SK-N-MC (cell line): ENCODE measurements at regions not wholly inside any gene's neighbourhood (a gene's known extent, or its start where the extent isn't known, plus 50 kb on each side); places are given as distances from the start of the nearest gene placed in this dataset.

Source experiments
- DNase-seq: peaks from one replicate; pipeline ENCODE4 v3.0.0-alpha.2; 2011; ENCODE audit warnings: low read depth, low spot score
- H3K27ac ChIP-seq: fragments of 200-600 bp; sonication (generic); 2 replicates; pipeline ENCODE4 v1.5.1; 2016; ENCODE audit warnings: mixed run types
- H3K36me3 ChIP-seq: fragments of 200-600 bp; sonication (generic); 2 replicates; pipeline ENCODE4 v1.6.1; 2017; ENCODE audit warnings: antibody characterized with exemption, low read length, mixed read lengths; ENCODE audit not compliant: insufficient read depth
- H3K4me3 ChIP-seq: fragments of 200-600 bp; sonication (generic); 2 replicates; pipeline ENCODE4 v1.5.1; 2016
- H3K9ac ChIP-seq: fragments of 200-600 bp; sonication (generic); 2 replicates; pipeline ENCODE4 v1.8.0; 2017; ENCODE audit warnings: mixed run types, mixed read lengths; ENCODE audit not compliant: insufficient read length
- H3K9me3 ChIP-seq: fragments of 200-600 bp; sonication (generic); 2 replicates; pipeline ENCODE4 v1.6.1; 2017; ENCODE audit warnings: low read depth, mild to moderate bottlenecking, antibody characterized with exemption, low read length, moderate library complexity, mixed read lengths
- EZH2 ChIP-seq: fragments of 200-600 bp; sonication (generic); IDR thresholded peaks from one replicate; pipeline ENCODE4 v1.6.1; 2017; ENCODE audit warnings: antibody characterized with exemption
- FOXP2 ChIP-seq: optimal IDR thresholded peaks from 2 replicates; pipeline ENCODE3; 2011; ENCODE audit warnings: mild to moderate bottlenecking, moderate library complexity; ENCODE audit not compliant: insufficient read depth; ENCODE audit errors: extremely low read length, control extremely low read depth
- POLR2AphosphoS5 ChIP-seq: IDR thresholded peaks from 2 replicates; pipeline ENCODE4 v1.6.1; 2012; ENCODE audit warnings: mild to moderate bottlenecking, low read depth, low read length, borderline replicate concordance

DNA sequence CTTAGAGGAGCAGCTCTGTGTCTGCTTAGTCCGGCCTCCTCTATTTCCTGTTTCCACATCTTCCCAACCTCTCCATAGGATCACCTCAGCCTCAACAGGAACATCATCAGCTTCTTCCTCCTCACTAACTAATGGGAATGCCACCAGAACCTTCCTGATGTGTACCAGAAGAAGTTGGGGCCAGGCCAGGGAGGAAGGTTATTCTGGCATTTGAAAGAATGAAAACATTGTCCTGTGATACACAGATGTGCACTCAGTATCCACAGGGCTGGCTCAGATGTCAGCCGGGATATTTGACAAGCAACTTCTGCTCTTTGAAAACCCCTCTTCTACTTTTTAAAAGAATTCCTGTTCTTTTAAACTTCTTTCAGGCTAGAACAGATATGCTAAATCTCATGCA is 63.6 kb downstream of the TMEM30B start:
- Histone ChIP-seq H3K27ac (no peak overlapping the region), H3K9ac (no peak overlapping the region), H3K36me3 (no peaks in the 10 kb centered on the region), H3K9me3 (no peaks in the 10 kb centered on the region), H3K4me3 (no peak overlapping the region)
- DNase-seq: no peak
- TF ChIP-seq EZH2 (no peak), POLR2AphosphoS5 (no peak), FOXP2 (no peak)

DNA sequence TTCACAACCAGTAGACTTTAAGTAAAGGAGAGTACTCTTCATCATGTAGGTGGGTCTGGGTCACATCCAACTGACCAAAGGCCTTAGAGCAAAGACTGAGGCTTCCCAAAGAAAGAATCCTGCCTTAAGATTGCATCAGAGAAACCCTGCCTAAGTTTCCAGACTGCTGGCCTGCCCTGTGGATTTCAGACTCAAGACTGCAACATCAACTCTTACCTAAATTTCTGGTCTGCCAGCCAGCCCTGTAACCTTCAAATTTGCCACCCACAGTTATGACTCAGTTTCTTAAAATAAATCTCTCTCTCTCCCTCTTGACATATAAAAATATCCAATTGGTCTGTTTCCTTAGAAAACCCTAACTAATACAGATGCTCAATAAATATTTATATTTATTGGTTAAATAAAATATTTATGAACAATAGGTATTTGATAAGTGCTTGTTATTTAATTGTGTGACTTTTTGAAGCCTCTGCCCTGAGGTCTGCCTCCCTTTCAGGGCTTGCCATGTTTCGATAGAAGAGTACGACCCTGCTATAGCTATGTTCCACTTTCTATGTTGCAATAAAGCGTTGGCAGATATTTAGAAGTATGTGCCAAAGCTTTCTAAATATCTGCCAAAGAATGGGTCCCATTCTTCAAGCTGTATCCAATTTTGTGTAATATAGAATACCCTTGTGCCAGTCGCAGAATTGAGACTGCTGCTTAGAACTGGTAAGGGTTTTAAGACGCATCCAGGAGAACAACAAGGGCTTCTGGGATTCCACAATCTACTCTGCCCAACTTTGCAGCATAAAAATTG is 65.7 kb downstream of the TMEM30B start:
- no peaks in the 10 kb centered on the region for H3K9me3 ChIP-seq

DNA sequence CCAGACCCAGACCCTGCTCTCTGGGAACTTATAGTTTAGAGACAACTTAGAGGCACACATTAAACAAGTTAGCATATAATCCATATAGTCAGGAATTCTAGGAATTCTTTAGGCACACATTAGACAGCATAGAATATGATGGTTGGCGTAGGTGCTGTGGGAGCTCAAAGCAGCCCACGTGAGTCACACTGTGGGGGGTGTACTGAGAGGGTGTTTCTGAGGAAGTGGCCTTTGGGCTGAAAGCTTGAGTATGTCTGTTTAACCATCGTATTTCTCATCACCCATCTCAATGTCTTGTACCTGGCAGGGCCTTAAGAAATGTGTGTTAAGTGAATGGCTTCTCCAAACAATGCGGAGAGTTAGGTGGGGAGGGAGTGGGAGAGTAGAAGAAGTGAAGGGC is 67.2 kb downstream of the TMEM30B start:
- TF ChIP-seq POLR2AphosphoS5 (no peak), FOXP2 (no peak), EZH2 (no peak)
- DNase-seq: no peak

More for the DNA sequence above, 65.7 kb downstream of the TMEM30B start:
- Histone ChIP-seq H3K27ac (peak overlapping the region; percentile 98), H3K4me3 (no peak overlapping the region), H3K36me3 (no peaks in the 10 kb centered on the region), H3K9ac (no peak overlapping the region)
- TF ChIP-seq EZH2 (no peak), FOXP2 (no peak), POLR2AphosphoS5 (no peak)
- DNase-seq: no peak

DNA sequence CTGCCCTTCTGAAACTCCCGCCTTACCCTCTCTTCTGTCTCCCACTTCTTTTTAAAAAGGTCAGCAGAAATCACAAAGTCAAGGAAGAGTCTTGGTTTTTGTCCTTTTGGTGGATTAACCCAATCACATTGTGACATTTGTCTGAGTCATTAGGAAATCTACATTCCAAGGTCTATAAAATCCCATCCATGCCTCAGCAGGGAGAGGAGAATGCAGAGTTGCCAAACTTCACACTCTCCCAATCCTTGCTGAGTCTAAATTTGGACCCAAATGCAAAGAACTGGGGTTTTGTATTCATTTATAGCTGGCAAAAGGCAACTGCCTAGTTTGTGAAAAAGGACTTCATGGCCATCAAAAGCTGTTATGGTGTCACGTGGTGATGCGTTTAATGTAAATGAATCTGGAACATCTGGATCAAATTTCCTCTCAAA is 67.9 kb downstream of the TMEM30B start:
- no peaks in the 10 kb centered on the region for H3K9me3 ChIP-seq
- H3K9ac ChIP-seq: peak overlapping the region; percentile 54
- H3K4me3 ChIP-seq: peak overlapping the region; percentile 58
- DNase-seq: peak; percentile 84
- peak overlapping the region; percentile 98 for H3K27ac ChIP-seq
- TF ChIP-seq EZH2 (no peak), POLR2AphosphoS5 (peak; percentile 26; the same call in 1 of the 2 replicates), FOXP2 (no peak)
- no peaks in the 10 kb centered on the region for H3K36me3 ChIP-seq

More for the DNA sequence above, 67.2 kb downstream of the TMEM30B start:
- H3K27ac ChIP-seq: peak overlapping the region; percentile 98
- no peak overlapping the region for H3K9ac ChIP-seq
- H3K9me3 ChIP-seq: no peaks in the 10 kb centered on the region
- H3K36me3 ChIP-seq: no peaks in the 10 kb centered on the region
- H3K4me3 ChIP-seq: peak overlapping the region; percentile 58; the same call in 1 of the 2 replicates

DNA sequence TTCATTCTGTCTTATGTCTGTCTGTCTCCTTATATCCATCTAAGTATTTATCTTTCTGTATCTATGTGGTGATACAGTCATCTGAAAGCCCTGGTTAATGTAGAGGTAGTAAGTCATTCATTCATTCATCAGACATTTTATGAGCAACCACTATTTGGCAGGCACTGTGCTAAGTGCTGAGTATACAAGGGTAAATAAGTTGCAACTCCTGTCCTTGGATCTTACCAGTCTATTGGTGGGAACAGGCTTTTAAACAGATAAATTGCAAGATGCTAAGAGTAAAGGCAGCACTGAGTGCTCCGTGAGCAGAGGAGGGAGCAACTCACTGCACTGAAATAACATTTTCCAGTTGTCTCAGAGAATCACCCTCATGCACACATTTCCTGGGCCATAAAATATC is 68.6 kb downstream of the TMEM30B start:
- Histone ChIP-seq H3K9me3 (no peaks in the 10 kb centered on the region), H3K9ac (peak overlapping the region; percentile 54), H3K27ac (peak overlapping the region; percentile 98), H3K36me3 (no peaks in the 10 kb centered on the region), H3K4me3 (peak overlapping the region; percentile 58)
- TF ChIP-seq FOXP2 (no peak), POLR2AphosphoS5 (no peak), EZH2 (no peak)
- no peak for DNase-seq

DNA sequence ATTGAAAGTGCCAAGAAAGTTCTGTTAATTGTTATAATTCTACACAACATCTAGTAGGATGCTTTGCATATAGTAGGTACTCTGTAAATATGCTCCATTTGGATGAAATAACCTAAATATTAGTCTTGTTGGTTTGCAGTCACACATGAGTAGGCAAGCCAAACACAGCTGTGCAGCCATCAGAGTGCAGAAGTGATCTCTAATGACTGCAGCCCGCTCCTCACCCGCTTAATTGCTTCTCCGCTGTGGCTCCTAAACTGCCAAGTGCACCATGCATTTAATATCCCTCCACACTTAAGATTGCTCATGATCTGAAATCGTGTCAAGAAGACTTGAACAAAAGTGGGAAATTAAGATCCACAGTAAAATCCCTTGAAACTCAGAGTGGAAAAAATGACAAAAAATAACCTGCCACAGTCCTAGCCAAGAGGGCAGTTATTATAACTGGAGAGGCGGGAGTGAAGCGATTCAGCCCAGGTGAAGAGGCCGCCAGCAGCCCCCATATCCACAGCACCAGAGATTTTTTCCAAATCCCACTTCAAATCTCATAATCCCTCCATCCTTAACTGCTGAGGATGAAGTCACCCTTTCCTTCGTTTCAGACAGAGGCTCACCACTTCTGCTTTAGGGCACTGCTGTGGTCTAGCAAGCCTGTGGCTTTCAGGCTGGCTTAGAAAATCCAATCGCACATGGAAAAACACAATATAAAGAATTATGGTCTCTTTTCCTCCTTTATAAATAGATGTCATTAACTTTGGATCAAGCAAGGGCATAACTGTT is 69.5 kb downstream of the TMEM30B start:
- H3K27ac ChIP-seq: peak overlapping the region; percentile 98
- no peak for TF ChIP-seq POLR2AphosphoS5
- no peak for TF ChIP-seq EZH2
- TF ChIP-seq FOXP2: no peak
- no peak for DNase-seq

DNA sequence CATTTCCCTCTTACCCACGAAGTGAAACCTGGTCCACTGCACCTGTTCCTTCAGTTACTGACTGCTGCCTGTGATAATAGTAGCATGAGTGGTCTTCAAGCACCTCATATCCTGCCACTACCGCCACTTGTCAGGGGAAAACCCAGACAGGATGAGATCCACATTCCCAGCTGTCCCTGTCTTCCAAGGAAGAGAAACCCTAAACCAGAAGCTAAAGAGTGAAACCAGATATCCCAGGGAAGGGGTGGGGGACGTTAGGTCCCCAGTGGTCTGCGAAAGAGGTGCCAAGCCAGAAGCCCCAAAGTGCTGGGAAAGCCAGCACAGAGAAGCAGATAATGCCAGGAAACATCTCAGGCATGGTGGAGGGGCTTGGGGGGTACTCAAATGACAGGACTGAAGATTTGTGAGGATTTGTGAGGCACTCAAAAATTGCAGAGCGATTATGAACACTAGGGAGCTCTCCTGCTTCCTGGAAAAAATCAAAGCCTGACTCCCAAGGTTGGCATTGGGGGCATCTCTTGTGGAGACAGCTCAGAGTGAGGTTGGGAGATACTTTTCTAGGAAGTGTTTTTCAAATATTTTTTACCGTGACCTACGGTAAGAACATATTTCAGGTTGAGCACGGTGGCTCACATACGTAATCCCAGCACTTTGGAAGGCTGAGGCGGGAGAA is 77.9 kb downstream of the TMEM30B start:
- no peak for DNase-seq
- no peak for TF ChIP-seq EZH2
- no peak for TF ChIP-seq POLR2AphosphoS5
- no peak for TF ChIP-seq FOXP2

More for the DNA sequence above, 69.5 kb downstream of the TMEM30B start:
- Histone ChIP-seq H3K4me3 (no peak overlapping the region), H3K36me3 (no peaks in the 10 kb centered on the region), H3K9me3 (no peaks in the 10 kb centered on the region), H3K9ac (peak overlapping the region; percentile 54)

DNA sequence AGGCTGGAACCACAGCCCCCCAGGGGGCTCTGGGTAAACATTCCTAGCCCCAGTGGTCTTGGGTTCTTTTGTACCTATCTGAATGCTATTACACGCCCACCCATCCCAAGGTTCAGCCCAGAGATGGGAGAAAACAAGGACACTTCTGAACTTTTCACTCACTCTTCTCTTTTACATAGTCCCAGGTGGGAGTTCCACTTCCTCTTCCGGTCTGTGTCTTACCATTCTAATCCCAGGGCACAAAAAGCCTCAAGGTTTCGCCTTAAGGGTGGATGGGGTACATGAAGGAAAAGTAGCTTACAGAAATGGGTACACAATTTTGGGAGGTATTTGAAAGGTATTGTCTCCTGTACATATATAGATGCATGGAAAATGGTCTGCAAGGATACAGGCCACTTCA is 79.0 kb downstream of the TMEM30B start:
- TF ChIP-seq POLR2AphosphoS5 (no peak), EZH2 (no peak), FOXP2 (no peak)
- Histone ChIP-seq H3K27ac (no peak overlapping the region), H3K9ac (no peak overlapping the region), H3K9me3 (no peaks in the 10 kb centered on the region), H3K4me3 (no peak overlapping the region), H3K36me3 (no peaks in the 10 kb centered on the region)
- no peak for DNase-seq

More for the DNA sequence above, 77.9 kb downstream of the TMEM30B start:
- H3K9me3 ChIP-seq: no peaks in the 10 kb centered on the region
- H3K27ac ChIP-seq: no peak overlapping the region
- no peak overlapping the region for H3K9ac ChIP-seq
- no peaks in the 10 kb centered on the region for H3K36me3 ChIP-seq
- H3K4me3 ChIP-seq: no peak overlapping the region
